Small intestine (tissue), 7 donors: ENCODE measurements at regions not wholly inside any gene's neighbourhood (a gene's known extent, or its start where the extent isn't known, plus 50 kb on each side); places are given as distances from the start of the nearest gene placed in this dataset.

Experiments used
- DNase-seq, 2 donors: peaks; one replicate each; pipeline versions ENCODE4 v3.0.0 to v3.0.0-alpha.2; 2013
- FAIRE-seq: peaks from 2 replicates; lab custom pipeline; 2012; peaks lifted over from hg19 to GRCh38; lab: Jason Lieb, UNC
- H3K27ac ChIP-seq, 3 donors: one replicate each; pipeline ENCODE4 v1.5.1; 2013; ENCODE audit warnings: low read length in 2 of 3, mild to moderate bottlenecking in 2 of 3, control low read depth in 1 of 3, inconsistent platforms in 1 of 3, low read depth in 1 of 3, moderate library complexity in 1 of 3
- H3K27me3 ChIP-seq, 3 donors: one replicate each; pipeline ENCODE4 v1.6.1; 2013; ENCODE audit warnings: low read length in 3 of 3, inconsistent platforms in 1 of 3; ENCODE audit not compliant: control insufficient read depth in 3 of 3, insufficient read depth in 3 of 3
- H3K36me3 ChIP-seq, 3 donors: one replicate each; pipeline ENCODE4 v1.6.1; 2013; ENCODE audit warnings: low read length in 3 of 3, inconsistent platforms in 1 of 3, low read depth in 1 of 3, mild to moderate bottlenecking in 1 of 3, moderate library complexity in 1 of 3; ENCODE audit not compliant: control insufficient read depth in 3 of 3, insufficient read depth in 2 of 3
- H3K4me1 ChIP-seq, 3 donors: one replicate each; pipeline ENCODE4 v1.6.1; 2013; ENCODE audit warnings: low read length in 2 of 3, inconsistent platforms in 1 of 3, low read depth in 1 of 3, mild to moderate bottlenecking in 1 of 3, moderate library complexity in 1 of 3; ENCODE audit not compliant: control insufficient read depth in 3 of 3, insufficient read depth in 2 of 3
- H3K4me3 ChIP-seq, 3 donors: one replicate each; pipeline ENCODE4 v1.5.1; 2013; ENCODE audit warnings: low read length in 3 of 3, control low read depth in 1 of 3, inconsistent platforms in 1 of 3, low read depth in 1 of 3, mild to moderate bottlenecking in 1 of 3, moderate library complexity in 1 of 3
- H3K9me3 ChIP-seq, 2 donors: one replicate each; pipeline ENCODE4 v1.6.1; 2013; ENCODE audit warnings: low read depth in 1 of 2, low read length in 1 of 2; ENCODE audit not compliant: control insufficient read depth in 2 of 2, insufficient read depth in 1 of 2
- WGBS, 3 donors: extraction: QIAGEN DNeasy Blood & Tissue Kit; methylation state at CpG; one replicate each; pipeline ENCODE4 v1.1.7; 2013; 5-methylcytosine and 5-hydroxymethylcytosine counted together
- donor health status: healthy with polysubstance abuse.
- donor health status: control.
- donor health status: control.
- donor health status: Bipolar disorder and iron deficiency.
- donor health status: healthy.

- H3K27ac ChIP-seq, result no peak overlapping the region
- DNase-seq, result no peak
- peaks cover 0 to 7% (median 0%) of the 10 kb centered on the region in 3 donors for H3K4me1 ChIP-seq
- FAIRE-seq, result no peak
- no peaks in the 10 kb centered on the region for H3K36me3 ChIP-seq
- no peaks in the 10 kb centered on the region for H3K9me3 ChIP-seq
- 76 to 88% (median 88%) methylated on average over 2 of the region's 2 CpGs for WGBS, 3 donors
- no peaks in the 10 kb centered on the region for H3K27me3 ChIP-seq
- no peak overlapping the region for H3K4me3 ChIP-seq
Observed at GRCh38 chrX:13170966-13171558, 126.6 kb upstream of the FAM9C start.

- no peaks in the 10 kb centered on the region for H3K36me3 ChIP-seq
- no peaks in the 10 kb centered on the region for H3K27me3 ChIP-seq
- H3K4me3 ChIP-seq, result no peak overlapping the region
- H3K27ac ChIP-seq, result no peak overlapping the region
- 95 to 100% (median 100%) methylated on average over 2 of the region's 2 CpGs for WGBS, 3 donors
- H3K4me1 ChIP-seq, result peaks cover 0 to 7% (median 4%) of the 10 kb centered on the region in 3 donors
- DNase-seq (no peak), FAIRE-seq (no peak)
- H3K9me3 ChIP-seq, result no peaks in the 10 kb centered on the region
Observed at GRCh38 chrX:13169684-13170083, 125.3 kb upstream of the FAM9C start.

GRCh38 chrX:13168269-13168668, 123.8 kb upstream of the FAM9C start:
- H3K27me3 ChIP-seq, result no peaks in the 10 kb centered on the region
- H3K4me1 ChIP-seq, result peaks cover 0 to 7% (median 4%) of the 10 kb centered on the region in 3 donors
- WGBS, 3 donors, result 58 to 81% (median 67%) methylated on average over 5 of the region's 5 CpGs
- no peak for DNase-seq
- H3K4me3 ChIP-seq, result no peak overlapping the region
- FAIRE-seq, result no peak
- no peak overlapping the region for H3K27ac ChIP-seq
- H3K36me3 ChIP-seq, result no peaks in the 10 kb centered on the region
- no peaks in the 10 kb centered on the region for H3K9me3 ChIP-seq

GRCh38 chrX:13167481-13168231, 123.2 kb upstream of the FAM9C start:
- no peak overlapping the region for H3K4me3 ChIP-seq
- DNase-seq, result no peak
- H3K27me3 ChIP-seq, result no peaks in the 10 kb centered on the region
- FAIRE-seq, result no peak
- no peaks in the 10 kb centered on the region for H3K36me3 ChIP-seq
- H3K4me1 ChIP-seq, result peaks cover 0 to 11% (median 7%) of the 10 kb centered on the region in 3 donors
- WGBS, 3 donors, result 40 to 64% (median 58%) methylated on average over 9 of the region's 9 CpGs
- peak overlapping the region in 1 of 3 donors; percentile 80 for H3K27ac ChIP-seq
- H3K9me3 ChIP-seq, result no peaks in the 10 kb centered on the region

- H3K27me3 ChIP-seq, result no peaks in the 10 kb centered on the region
- no peak overlapping the region for H3K4me3 ChIP-seq
- H3K9me3 ChIP-seq, result no peaks in the 10 kb centered on the region
- FAIRE-seq (no peak), DNase-seq (no peak)
- no peaks in the 10 kb centered on the region for H3K36me3 ChIP-seq
- peak overlapping the region in 1 of 3 donors; percentile 39 for H3K27ac ChIP-seq
- H3K4me1 ChIP-seq, result peaks cover 0 to 16% (median 7%) of the 10 kb centered on the region in 3 donors
- 44 to 59% (median 50%) methylated on average over 6 of the region's 6 CpGs for WGBS, 3 donors
Observed at GRCh38 chrX:13165266-13166189, 121.1 kb upstream of the FAM9C start.

- no peak overlapping the region for H3K4me3 ChIP-seq
- no peaks in the 10 kb centered on the region for H3K27me3 ChIP-seq
- peaks cover 2 to 19% (median 7%) of the 10 kb centered on the region in 3 donors for H3K4me1 ChIP-seq
- no peaks in the 10 kb centered on the region for H3K36me3 ChIP-seq
- peak in 1 of 2 donors; percentile 24 for DNase-seq
- 32 to 43% (median 34%) methylated on average over 7 of the region's 7 CpGs for WGBS, 3 donors
- no peak for FAIRE-seq
- peak overlapping the region in 2 of 3 donors; percentile 44 to 65 for H3K27ac ChIP-seq
- no peaks in the 10 kb centered on the region for H3K9me3 ChIP-seq
Observed at GRCh38 chrX:13164611-13165010, 120.2 kb upstream of the FAM9C start.

GRCh38 chrX:13162772-13163410, 118.5 kb upstream of the FAM9C start:
- Histone ChIP-seq H3K27me3 (no peaks in the 10 kb centered on the region), H3K36me3 (no peaks in the 10 kb centered on the region), H3K27ac (peak overlapping the region in 1 of 3 donors; percentile 31), H3K9me3 (no peaks in the 10 kb centered on the region), H3K4me3 (no peak overlapping the region), H3K4me1 (peaks cover 2 to 19% (median 7%) of the 10 kb centered on the region in 3 donors)
- DNase-seq, result peak in 1 of 2 donors; percentile 62
- WGBS, 3 donors, result 72 to 86% (median 75%) methylated on average over 4 of the region's 4 CpGs
- FAIRE-seq, result no peak

- no peak overlapping the region for H3K27ac ChIP-seq
- FAIRE-seq (no peak), DNase-seq (no peak)
- peaks cover 0 to 15% (median 2%) of the 10 kb centered on the region in 3 donors for H3K4me1 ChIP-seq
- H3K9me3 ChIP-seq, result peaks cover 0 to 1% of the 10 kb centered on the region in 2 donors
- no peaks in the 10 kb centered on the region for H3K36me3 ChIP-seq
- H3K4me3 ChIP-seq, result no peak overlapping the region
- no peaks in the 10 kb centered on the region for H3K27me3 ChIP-seq
Observed at GRCh38 chrX:13159886-13160285, 115.5 kb upstream of the FAM9C start.
